ENCODE measurements at regions not wholly inside any gene's neighbourhood (a gene's known extent, or its start where the extent isn't known, plus 50 kb on each side); places are given as distances from the start of the nearest gene placed in this dataset.
A peak's percentile ranks its signal among the peaks of the same experiment; 100 is the strongest.
"Not testable (repeated sequence)": the region's sequence is repeated elsewhere in the genome, so short reads cannot be mapped to it uniquely, and the experiment has no call there.

DNA sequence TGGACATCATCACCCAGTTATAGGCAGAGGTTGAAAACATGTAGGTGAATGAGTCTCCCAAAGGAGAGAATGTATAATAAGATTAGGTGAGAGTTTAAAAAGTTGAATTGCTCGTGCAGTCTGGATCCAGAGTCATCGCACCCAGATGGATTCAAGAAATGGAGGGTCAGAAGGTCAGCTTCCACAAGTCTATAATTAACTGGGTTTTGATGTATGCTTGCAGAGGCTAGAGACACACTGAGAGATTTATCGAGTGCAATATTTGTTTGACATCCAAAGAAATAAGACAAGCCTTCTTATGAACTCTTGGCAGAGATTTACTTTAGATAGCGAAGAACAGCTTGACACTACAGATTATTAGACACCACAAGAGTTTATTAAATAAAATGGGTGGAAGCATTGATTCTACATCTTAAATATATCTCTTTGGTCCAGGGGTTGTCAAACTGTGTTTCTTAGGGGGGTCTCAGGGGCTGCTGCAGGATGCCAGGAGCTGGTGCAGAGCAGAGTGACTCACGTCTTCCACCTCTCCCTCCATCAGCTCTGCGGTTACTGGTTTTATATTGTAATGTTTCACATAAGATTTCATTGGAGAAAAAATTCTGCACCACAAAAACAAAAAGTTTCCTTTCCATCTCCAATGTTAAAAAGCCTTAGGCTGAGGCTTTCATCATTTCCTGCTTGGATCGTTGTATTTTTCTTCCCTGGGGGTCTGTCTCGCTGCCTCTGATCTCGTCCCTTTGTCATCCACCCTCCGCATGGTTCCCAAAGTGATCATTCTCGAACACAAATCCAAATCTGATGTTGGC lies 176.2 kb upstream of the AHI1 start:
- DNase-seq (ENCODE audit: low read depth), result peak; percentile 18
- H3K4me3 ChIP-seq (ENCODE audit: control insufficient read depth, low read depth, low read length), result no peak overlapping the region
- TF ChIP-seq, protein P1, sequence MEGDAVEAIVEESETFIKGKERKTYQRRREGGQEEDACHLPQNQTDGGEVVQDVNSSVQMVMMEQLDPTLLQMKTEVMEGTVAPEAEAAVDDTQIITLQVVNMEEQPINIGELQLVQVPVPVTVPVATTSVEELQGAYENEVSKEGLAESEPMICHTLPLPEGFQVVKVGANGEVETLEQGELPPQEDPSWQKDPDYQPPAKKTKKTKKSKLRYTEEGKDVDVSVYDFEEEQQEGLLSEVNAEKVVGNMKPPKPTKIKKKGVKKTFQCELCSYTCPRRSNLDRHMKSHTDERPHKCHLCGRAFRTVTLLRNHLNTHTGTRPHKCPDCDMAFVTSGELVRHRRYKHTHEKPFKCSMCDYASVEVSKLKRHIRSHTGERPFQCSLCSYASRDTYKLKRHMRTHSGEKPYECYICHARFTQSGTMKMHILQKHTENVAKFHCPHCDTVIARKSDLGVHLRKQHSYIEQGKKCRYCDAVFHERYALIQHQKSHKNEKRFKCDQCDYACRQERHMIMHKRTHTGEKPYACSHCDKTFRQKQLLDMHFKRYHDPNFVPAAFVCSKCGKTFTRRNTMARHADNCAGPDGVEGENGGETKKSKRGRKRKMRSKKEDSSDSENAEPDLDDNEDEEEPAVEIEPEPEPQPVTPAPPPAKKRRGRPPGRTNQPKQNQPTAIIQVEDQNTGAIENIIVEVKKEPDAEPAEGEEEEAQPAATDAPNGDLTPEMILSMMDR (IDR thresholded peaks at IDR 0.05; ENCODE audit: control insufficient read depth, insufficient read depth, low read depth, low read length, missing control alignments), result no peak

DNA sequence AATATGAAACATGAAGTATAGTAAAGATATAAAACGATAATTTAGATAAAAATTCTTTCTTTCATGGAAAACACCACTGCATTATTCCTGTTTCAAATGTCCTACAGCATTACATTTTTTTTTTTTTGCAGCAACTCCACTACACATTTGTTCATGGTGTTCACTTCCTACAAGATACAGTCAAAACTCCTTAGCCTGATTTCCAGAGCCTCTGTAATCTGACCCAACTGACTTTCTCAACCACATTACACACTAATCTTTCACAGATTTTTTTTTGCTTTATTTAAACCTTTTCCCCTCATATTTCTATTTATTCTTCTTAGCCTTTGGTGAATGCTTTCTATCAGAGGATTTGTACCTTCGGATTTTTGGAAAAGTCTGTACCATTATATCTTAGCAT lies 176.5 kb upstream of the PDE7B start:
- TF ChIP-seq, protein P1 (IDR thresholded peaks at IDR 0.05; ENCODE audit: control insufficient read depth, insufficient read depth, low read depth, low read length, missing control alignments), result no peak
- H3K4me3 ChIP-seq (ENCODE audit: control insufficient read depth, low read depth, low read length), result no peak overlapping the region
- DNase-seq (ENCODE audit: low read depth), result no peak

DNA sequence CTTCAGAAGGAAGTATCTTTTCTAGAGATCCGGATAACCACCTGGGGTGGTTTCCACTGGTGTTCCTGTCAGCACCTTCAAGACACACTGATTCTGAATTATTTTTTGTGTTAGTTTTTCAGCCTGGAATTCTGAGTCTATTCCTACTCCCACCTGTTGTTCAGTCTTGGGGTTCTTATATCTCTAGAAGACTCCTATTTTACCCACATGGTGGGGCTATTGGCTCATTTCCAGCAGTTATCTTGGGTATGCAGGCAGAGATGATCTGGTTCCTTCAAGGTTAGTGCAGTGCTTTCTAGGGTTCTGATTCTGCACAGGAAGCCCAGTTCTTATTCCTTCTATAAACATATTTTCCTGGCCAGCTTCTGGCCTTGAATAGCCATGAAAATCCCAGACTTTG lies 175.6 kb upstream of the PDE7B start:
- TF ChIP-seq, protein P1 (IDR thresholded peaks at IDR 0.05; ENCODE audit: control insufficient read depth, insufficient read depth, low read depth, low read length, missing control alignments), result no peak
- H3K4me3 ChIP-seq (ENCODE audit: control insufficient read depth, low read depth, low read length), result no peak overlapping the region
- DNase-seq (ENCODE audit: low read depth), result no peak

DNA sequence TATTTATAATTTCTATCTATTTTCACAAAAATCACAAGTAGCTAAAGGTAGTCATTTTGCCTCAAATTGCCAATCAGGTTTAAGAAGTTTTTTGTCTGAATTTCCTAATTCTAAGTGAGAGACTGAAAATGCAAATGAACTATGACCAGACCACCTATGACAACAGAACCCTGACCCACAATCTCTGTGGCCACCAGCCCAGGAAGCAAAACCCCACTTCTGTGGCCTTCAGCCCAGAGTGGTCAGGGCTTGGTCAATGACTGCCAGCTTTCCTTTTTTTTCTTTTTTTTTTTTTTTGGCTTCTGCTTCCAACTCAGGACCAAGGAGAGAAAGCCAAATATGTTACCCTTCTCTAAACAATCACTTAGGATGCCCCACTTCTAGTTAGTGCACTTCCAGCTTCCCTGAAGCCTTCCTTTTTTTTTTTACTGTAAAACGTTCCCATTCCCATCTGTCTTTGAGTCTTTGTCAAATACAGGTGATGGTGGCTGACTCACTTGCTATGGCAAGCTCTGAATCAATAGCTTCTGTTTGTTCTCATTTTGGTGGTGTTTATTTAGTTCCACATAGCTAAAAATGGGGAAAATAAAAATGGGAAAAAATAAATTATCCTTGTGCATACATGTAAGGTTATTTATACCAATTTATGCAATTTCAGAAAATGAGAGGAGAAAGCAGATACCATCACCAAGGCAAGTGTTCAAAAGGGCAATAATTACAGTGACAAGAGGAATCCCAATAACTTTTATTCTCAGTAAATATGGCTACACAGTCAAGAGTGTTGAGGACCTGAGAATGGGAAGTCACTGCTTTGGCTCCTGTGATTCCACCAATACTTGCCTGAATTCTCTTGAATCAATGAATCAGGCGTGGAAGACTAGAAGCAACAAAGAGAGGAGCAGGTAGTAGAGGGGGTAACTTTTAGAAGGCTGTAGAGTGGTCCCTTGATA lies 170.3 kb upstream of the PDE7B start:
- no peak for DNase-seq (ENCODE audit: low read depth)
- TF ChIP-seq, protein P1 (IDR thresholded peaks at IDR 0.05; ENCODE audit: control insufficient read depth, insufficient read depth, low read depth, low read length, missing control alignments), result no peak
- no peak overlapping the region for H3K4me3 ChIP-seq (ENCODE audit: control insufficient read depth, low read depth, low read length)

DNA sequence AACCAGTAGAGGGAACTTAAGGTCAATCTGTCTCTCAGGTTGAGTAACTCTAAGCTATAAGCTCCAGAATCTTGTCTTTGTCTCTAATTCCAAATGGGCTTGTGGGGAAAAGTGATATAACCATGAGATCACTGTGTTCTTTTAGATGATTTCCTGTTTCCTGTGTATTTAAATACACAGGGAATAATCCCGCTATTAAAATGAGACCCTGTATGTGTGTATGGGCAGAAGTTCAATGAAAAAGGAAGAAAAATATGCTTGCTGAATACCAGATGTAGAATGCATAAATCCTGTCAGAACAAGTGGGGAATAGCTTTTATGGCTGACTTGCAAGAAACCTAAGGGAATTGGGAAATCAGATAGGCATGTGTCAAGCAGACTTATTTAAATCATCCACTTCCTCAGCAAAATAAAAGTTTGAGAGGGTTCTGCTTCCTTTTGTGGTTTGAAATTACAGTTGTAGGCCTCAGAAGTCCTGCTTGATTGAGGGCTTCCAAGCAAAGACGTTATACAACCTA lies 164.7 kb upstream of the PDE7B start:
- H3K4me3 ChIP-seq (ENCODE audit: control insufficient read depth, low read depth, low read length), result no peak overlapping the region
- DNase-seq (ENCODE audit: low read depth), result peak; percentile 37
- TF ChIP-seq, protein P1 (IDR thresholded peaks at IDR 0.05; ENCODE audit: control insufficient read depth, insufficient read depth, low read depth, low read length, missing control alignments), result no peak

DNA sequence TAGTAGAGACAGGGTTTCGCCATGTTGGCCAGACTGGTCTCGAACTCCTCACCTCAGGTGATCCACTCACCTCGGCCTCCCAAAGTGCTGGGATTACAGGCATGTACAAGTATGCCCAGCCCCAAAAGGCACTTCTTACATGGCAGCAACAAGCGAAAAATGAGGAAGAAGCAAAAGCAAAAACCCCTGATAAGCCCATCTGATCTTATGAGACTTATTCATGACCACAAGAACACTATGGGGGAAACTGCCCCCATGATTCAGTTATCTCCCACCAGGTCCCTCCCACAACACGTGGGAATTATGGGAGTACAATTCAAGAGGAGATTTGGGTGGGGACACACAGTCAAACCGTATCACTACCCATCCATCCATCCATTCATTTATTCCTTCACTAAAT lies 163.0 kb upstream of the PDE7B start:
- not testable (repeated sequence) for DNase-seq (ENCODE audit: low read depth)

More for the DNA sequence above, 163.0 kb upstream of the PDE7B start:
- H3K4me3 ChIP-seq (ENCODE audit: control insufficient read depth, low read depth, low read length), result not testable (repeated sequence)
